Right renal pelvis (tissue), 4 donors: ENCODE measurements at regions not wholly inside any gene's neighbourhood (a gene's known extent, or its start where the extent isn't known, plus 50 kb on each side); places are given as distances from the start of the nearest gene placed in this dataset.
"Not testable (repeated sequence)": the region's sequence is repeated elsewhere in the genome, so short reads cannot be mapped to it uniquely, and the experiment has no call there.

Source experiments
- DNase-seq, 4 donors: peaks; one replicate each; pipeline ENCODE4 v3.0.0-alpha.2; 2013; ENCODE audit warnings: low read depth in 4 of 4, low spot score in 3 of 4, missing footprints in 1 of 4

- DNase-seq, result no peak
Observed at GRCh38 chr2:35830833-35831232, 524.7 kb upstream of the CRIM1 start.

DNA sequence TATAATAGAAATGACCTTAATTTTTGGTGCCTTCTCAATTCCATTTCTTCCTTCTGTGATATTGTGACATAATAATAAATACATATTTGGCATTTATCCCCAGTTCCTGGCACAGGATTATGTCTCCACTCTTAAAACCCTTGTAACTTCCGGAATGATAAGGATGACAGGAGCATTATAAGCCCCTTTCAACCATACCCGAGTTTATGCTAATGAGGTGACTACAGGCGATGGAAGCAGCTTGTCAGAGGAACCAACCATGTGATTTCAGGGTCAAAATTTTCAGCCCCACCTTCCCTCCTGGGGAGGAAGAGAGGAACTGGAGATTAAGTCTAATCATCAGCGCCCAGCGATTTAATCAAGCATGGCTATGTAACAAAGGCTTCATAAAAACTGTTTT, 528.5 kb upstream of the CRIM1 start:
- no peak for DNase-seq

GRCh38 chr2:35822716-35823115, 532.9 kb upstream of the CRIM1 start:
- DNase-seq, result no peak

GRCh38 chr2:35821675-35822074, 533.9 kb upstream of the CRIM1 start:
- no peak for DNase-seq

GRCh38 chr2:35820391-35820790, 535.2 kb upstream of the CRIM1 start:
- DNase-seq, result no peak

DNA sequence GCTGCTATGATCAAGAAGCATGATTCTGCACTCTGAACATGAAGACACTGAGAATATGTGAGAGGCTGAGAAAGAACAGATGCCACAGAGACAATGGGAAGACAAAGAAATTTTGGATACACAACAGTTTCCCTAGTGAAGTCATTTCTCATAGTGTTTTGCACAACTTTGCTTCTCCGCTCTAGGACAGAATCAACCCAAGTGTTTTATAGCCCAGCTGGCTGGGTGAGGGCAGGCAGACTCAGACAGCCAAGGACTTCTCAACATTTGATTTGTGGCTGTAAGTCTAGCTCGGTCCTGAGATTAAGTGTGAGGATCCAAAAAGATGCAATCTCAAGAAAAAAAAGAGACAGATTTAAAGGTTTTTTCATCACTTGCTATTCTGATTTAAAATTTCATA, 536.5 kb upstream of the CRIM1 start:
- DNase-seq, result peak in 1 of 4 donors; percentile 2

DNA sequence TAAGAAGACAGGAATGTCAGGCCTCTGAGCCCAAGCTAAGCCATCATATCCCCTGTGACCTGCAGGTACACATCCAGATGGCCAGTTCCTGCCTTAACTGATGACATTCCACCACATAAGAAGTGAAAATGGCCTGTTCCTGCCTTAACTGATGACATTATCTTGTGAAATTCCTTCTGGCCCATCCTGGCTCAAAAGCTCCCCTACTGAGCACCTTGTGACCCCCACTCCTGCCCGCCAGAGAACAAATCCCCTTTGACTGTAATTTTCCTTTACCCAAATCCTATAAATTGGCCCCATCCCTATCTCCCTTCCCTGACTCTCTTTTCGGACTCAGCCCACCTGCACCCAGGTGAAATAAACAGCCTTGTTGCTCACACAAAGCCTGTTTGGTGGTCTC, 537.2 kb upstream of the CRIM1 start:
- DNase-seq, result not testable (repeated sequence)

- DNase-seq, result not testable (repeated sequence)
Observed at GRCh38 chr2:35814597-35814996, 541.0 kb upstream of the CRIM1 start.

DNA sequence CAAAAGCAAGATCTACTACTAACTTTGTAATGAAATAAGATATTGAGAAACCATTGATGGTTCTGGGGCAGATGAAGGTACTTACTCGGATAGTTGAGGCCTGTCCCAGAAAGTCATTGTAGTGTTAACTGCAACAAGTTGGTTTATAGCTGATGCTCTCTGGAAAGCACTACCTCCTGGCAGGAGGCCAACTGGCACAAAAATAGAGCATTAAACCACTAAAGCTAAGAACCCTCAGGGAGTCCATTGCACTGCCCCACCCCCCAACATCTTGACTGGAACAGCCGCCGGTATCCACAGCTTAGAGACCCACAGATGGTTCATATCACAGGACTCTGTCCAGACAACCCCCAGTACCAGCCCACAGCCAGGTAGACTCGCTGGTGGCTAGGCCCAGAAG, 552.5 kb upstream of the CRIM1 start:
- no peak for DNase-seq

- DNase-seq, result no peak
Observed at GRCh38 chr2:35794796-35795450, 560.7 kb upstream of the CRIM1 start.

- no peak for DNase-seq
Observed at GRCh38 chr2:35790292-35790691, 565.3 kb upstream of the CRIM1 start.

DNA sequence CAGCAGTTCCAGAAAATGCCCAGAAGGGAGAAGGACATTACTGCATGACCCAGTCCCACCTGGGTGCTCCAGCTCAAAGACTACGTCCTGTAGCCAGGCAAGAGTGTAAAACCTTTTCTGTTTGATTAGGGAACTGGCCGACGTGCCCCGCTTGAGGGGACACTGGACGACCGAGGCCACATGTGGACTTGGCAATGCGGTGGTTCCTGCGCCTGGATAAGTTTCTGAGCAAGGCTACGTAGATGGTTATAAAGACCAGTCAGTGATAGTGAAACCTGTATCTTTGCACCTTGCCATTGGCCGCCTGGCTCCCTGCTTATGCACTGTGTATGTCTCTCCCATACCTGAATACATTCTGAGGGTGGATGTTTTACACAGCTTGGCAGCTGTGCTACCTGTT, 567.0 kb upstream of the CRIM1 start:
- no peak for DNase-seq

- no peak for DNase-seq
Observed at GRCh38 chr2:35787302-35788031, 568.1 kb upstream of the CRIM1 start.

- DNase-seq, result no peak
Observed at GRCh38 chr2:35785564-35785963, 570.0 kb upstream of the CRIM1 start.

DNA sequence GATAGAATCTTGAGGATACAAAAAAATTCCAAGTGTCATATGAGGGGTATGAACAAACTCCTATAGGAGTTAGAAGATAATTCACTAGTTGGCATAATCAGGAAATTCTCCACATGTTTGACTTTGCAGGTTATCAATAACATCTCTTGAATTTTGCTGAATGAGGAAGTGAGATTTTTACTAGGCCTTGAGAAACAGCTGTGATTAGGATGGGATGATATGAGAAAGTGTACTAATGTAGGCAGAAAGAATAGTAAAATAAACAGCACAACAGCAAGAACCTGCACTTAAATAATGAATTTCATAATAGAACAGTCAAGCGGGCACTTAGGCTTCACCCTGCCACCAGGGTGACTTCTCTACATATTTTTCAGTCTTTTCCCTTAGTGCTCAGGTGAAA, 570.8 kb upstream of the CRIM1 start:
- no peak for DNase-seq

DNA sequence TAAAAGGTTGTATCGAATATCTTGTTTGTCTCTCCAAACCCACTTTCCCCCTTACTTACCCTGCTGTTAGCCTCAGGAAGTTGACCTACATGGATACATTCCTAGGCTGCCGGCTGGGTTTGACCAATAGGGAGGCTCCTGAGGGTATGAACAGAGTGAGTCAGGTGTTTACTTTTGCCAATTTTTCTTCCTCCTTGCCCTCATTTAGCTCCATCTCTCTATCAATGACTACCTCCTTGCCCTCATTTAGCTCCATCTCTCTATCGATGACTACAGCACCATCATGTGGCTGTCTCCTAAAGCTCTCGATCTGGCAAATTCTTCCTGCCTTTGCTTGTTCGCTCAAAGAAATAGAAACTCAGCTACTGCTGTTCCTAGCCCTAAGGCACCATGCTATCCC, 571.9 kb upstream of the CRIM1 start:
- DNase-seq, result no peak

DNA sequence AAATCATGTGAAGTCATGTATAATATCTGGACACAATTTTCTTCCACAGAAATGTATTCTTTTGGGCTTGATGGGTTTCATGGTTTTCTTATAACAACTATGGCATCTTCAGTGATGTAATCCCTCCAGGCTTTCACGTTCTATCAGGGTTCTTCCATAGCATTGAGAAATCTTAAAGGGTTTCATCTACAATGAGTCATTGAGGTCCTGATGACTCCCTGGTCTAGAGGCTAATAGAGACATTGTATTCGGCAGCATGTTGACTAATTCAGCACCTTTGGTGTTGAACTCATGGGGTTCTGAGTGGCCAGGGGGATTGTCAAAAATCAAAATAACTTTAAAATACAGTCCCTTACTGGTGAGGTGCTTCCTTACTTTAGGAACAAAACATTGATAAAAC, 614.0 kb upstream of the CRIM1 start:
- no peak for DNase-seq

DNA sequence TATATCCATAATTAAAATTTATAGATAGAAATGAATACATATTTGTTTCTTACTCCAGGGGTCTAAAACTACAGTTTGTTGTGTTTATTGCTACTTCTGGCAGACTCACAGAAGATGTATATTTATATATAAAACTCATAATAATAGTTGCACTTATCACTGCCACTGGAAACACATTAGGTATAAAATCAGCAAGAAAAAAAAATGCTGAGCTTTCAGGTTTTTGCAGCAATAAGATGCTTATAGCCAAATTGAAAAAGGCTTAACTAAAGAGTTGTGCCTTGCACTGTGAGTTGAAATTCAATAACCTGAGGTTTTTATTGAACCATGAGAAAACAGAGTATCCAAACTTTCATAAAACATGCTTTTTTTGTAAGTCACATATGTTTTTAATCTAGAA, 623.9 kb upstream of the CRIM1 start:
- DNase-seq, result no peak

DNA sequence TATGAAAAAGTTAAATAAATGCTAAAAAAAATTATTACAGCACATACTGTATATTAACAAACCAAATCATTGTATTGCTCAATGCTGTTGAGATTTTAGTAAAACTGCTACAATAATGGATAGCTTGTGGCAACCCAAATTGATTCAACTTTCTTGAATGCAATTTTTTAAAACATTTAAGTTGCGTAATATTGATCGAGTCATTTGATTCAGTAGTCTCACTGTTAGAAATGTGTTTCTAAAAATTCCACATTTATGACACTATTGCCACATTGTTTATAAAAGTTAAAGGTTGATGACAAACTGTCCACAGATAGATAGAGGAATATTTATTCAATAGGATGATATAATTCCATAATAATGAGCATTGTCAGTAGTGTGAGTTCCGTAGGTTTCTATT, 640.7 kb upstream of the CRIM1 start:
- DNase-seq, result no peak

- no peak for DNase-seq
Observed at GRCh38 chr2:35708411-35708923, 647.1 kb upstream of the CRIM1 start.

GRCh38 chr2:35688309-35688708, 667.3 kb upstream of the CRIM1 start:
- DNase-seq, result no peak

DNA sequence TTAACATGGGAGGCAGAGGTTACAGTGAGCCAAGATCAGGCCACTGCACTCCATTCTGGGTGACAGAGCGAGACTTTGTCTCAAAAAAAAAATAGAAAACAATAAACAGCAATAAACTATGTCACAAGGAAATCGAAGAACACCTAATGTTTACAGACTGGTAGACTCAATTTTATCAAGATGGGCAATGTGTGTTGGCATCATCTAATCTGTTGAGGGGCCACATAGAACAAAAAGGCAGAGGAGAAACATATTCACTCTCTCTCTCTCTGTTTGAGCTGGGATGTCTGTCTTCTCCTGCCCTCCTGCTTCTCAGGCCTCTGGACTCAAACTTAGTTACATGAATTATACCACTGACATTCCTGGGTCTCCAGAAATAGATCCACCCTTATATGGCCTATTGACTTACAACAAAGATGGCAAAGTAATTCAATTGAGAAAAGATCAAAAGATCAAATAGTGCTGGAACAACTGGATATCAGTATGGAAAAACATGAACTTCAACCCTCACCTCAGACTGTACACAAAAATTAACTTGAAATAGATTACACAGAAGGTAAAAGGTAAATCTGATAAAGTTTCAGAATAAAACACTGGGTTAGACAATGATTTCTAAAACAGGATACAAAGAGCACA, 703.8 kb upstream of the CRIM1 start:
- DNase-seq, result no peak
